ENCODE measurements at regions not wholly inside any gene's neighbourhood (a gene's known extent, or its start where the extent isn't known, plus 50 kb on each side); places are given as distances from the start of the nearest gene placed in this dataset.

DNA sequence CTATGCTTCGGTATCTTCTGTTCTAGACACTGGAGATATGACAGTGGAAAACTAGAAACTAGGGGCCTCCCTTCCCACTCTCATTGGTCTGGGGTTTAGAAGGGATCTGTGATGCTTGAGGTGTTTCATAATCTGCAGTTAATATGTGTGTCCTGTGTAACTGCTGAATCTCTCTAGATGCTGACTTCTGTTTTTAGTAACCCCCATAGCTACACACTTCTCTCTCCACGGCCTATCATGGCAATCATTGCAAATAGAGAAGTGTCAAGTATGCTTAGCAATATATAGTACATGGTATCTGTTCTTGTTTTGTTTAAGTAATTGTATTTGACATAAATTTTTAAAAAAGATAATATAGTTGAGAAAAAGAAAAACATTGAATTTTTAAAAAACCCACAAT lies 394.6 kb upstream of the MMS22L start:
- Histone ChIP-seq H3K36me3 (ENCODE audit: control insufficient read depth, low read length) (no peaks in the 10 kb centered on the region), H3K27ac (ENCODE audit: low read depth, low read length) (no peak overlapping the region), H3K27me3 (ENCODE audit: control insufficient read depth, low read length) (no peaks in the 10 kb centered on the region), H3K4me3 (ENCODE audit: low read length) (no peak overlapping the region), H3K9me2 (replicated peaks; ENCODE audit: control insufficient read depth, low read length) (no peaks in the 10 kb centered on the region), H3K9me3 (ENCODE audit: control insufficient read depth, insufficient read depth, low read length) (no peaks in the 10 kb centered on the region), H3K79me2 (ENCODE audit: control insufficient read depth, low read length) (no peaks in the 10 kb centered on the region), H3K4me2 (ENCODE audit: low read length) (no peak overlapping the region), H3F3A (ENCODE audit: control insufficient read depth, insufficient read depth) (no peaks in the 10 kb centered on the region), H3K4me1 (ENCODE audit: control insufficient read depth, low read length) (no peaks in the 10 kb centered on the region), H4K20me1 (ENCODE audit: control insufficient read depth, insufficient read depth, low read depth, low read length) (no peaks in the 10 kb centered on the region)
- no peak for TF ChIP-seq EZH2phosphoT487 (IDR thresholded peaks at IDR 0.05; ENCODE audit: borderline replicate concordance, low read length)
- TF ChIP-seq, protein P1, sequence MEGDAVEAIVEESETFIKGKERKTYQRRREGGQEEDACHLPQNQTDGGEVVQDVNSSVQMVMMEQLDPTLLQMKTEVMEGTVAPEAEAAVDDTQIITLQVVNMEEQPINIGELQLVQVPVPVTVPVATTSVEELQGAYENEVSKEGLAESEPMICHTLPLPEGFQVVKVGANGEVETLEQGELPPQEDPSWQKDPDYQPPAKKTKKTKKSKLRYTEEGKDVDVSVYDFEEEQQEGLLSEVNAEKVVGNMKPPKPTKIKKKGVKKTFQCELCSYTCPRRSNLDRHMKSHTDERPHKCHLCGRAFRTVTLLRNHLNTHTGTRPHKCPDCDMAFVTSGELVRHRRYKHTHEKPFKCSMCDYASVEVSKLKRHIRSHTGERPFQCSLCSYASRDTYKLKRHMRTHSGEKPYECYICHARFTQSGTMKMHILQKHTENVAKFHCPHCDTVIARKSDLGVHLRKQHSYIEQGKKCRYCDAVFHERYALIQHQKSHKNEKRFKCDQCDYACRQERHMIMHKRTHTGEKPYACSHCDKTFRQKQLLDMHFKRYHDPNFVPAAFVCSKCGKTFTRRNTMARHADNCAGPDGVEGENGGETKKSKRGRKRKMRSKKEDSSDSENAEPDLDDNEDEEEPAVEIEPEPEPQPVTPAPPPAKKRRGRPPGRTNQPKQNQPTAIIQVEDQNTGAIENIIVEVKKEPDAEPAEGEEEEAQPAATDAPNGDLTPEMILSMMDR (IDR thresholded peaks at IDR 0.05; ENCODE audit: low read depth, low read length, poor library complexity, severe bottlenecking), result no peak

DNA sequence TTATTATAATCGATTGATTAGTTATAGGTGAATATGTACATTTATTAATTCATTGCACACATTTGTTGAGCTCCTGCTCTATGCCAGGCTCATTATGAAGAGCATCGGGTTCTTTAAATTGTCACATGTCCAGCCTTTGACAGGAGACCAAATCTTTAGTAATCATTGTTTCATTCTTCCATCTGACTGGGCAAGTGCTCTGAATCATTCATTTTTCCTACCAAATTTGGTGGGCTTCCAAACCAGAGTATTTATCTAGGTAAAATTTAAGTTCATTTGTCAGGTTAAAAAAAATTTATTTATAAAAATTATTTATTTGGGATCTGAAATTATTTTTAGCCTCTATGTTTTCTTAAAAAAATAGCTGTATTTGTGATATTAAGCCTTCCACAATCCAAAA lies 404.9 kb upstream of the MMS22L start:
- no peaks in the 10 kb centered on the region for H3K36me3 ChIP-seq (ENCODE audit: control insufficient read depth, low read length)
- TF ChIP-seq, protein P1 (IDR thresholded peaks at IDR 0.05; ENCODE audit: low read depth, low read length, poor library complexity, severe bottlenecking), result no peak
- no peak for TF ChIP-seq EZH2phosphoT487 (IDR thresholded peaks at IDR 0.05; ENCODE audit: borderline replicate concordance, low read length)

DNA sequence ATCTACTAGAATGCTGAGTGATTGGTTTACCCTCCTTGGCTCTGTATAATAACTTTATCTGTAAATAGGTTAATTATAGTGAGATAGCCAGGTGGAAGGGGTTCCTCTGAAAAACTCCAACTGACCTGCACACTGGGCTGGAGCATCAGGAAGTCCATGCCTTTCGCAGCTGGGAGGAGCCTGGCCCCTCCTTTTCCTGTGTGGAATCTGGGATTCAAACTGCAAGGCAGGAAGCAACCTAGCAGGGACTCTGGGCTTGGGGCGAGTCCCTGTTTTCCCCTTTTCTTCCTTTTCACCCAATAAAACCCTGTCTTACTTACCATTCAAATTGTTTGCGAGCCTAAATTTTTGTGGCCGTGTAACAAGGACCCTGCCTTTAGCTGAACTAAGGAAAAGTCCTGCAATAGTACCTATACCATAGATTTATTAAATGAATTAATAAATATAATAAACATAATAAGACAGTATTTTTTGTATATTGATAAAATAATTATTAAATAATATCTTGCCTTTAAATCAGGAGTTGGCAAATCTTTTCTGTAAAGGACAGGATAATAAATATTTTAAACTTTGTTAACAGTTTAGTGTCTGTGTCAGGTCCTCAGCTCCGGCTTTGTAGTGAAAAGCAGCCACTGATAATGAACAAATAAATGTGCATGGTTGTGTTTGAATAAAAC lies 406.2 kb upstream of the MMS22L start:
- no peak overlapping the region for H3K4me2 ChIP-seq (ENCODE audit: low read length)
- H3K4me1 ChIP-seq (ENCODE audit: control insufficient read depth, low read length), result no peaks in the 10 kb centered on the region
- TF ChIP-seq, protein P1 (IDR thresholded peaks at IDR 0.05; ENCODE audit: low read depth, low read length, poor library complexity, severe bottlenecking), result no peak
- TF ChIP-seq EZH2phosphoT487 (IDR thresholded peaks at IDR 0.05; ENCODE audit: borderline replicate concordance, low read length), result no peak
- no peaks in the 10 kb centered on the region for H3K27me3 ChIP-seq (ENCODE audit: control insufficient read depth, low read length)
- H3K79me2 ChIP-seq (ENCODE audit: control insufficient read depth, low read length), result no peaks in the 10 kb centered on the region
- no peaks in the 10 kb centered on the region for H4K20me1 ChIP-seq (ENCODE audit: control insufficient read depth, insufficient read depth, low read depth, low read length)
- no peaks in the 10 kb centered on the region for H3K9me3 ChIP-seq (ENCODE audit: control insufficient read depth, insufficient read depth, low read length)
- H3F3A ChIP-seq (ENCODE audit: control insufficient read depth, insufficient read depth), result no peaks in the 10 kb centered on the region
- H3K4me3 ChIP-seq (ENCODE audit: low read length), result no peak overlapping the region
- no peaks in the 10 kb centered on the region for H3K36me3 ChIP-seq (ENCODE audit: control insufficient read depth, low read length)
- no peak overlapping the region for H3K27ac ChIP-seq (ENCODE audit: low read depth, low read length)
- H3K9me2 ChIP-seq (replicated peaks; ENCODE audit: control insufficient read depth, low read length), result no peaks in the 10 kb centered on the region

More for the DNA sequence above, 404.9 kb upstream of the MMS22L start:
- no peaks in the 10 kb centered on the region for H3F3A ChIP-seq (ENCODE audit: control insufficient read depth, insufficient read depth)
- H3K4me1 ChIP-seq (ENCODE audit: control insufficient read depth, low read length), result no peaks in the 10 kb centered on the region
- H3K4me3 ChIP-seq (ENCODE audit: low read length), result no peak overlapping the region
- no peak overlapping the region for H3K27ac ChIP-seq (ENCODE audit: low read depth, low read length)
- no peaks in the 10 kb centered on the region for H3K79me2 ChIP-seq (ENCODE audit: control insufficient read depth, low read length)
- no peaks in the 10 kb centered on the region for H3K27me3 ChIP-seq (ENCODE audit: control insufficient read depth, low read length)
- no peaks in the 10 kb centered on the region for H3K9me3 ChIP-seq (ENCODE audit: control insufficient read depth, insufficient read depth, low read length)
- H4K20me1 ChIP-seq (ENCODE audit: control insufficient read depth, insufficient read depth, low read depth, low read length), result no peaks in the 10 kb centered on the region
- no peak overlapping the region for H3K4me2 ChIP-seq (ENCODE audit: low read length)
- no peaks in the 10 kb centered on the region for H3K9me2 ChIP-seq (replicated peaks; ENCODE audit: control insufficient read depth, low read length)
